Lung microvascular endothelial cell (primary cell): ENCODE measurements at regions not wholly inside any gene's neighbourhood (a gene's known extent, or its start where the extent isn't known, plus 50 kb on each side); places are given as distances from the start of the nearest gene placed in this dataset.
"Not testable (repeated sequence)": the region's sequence is repeated elsewhere in the genome, so short reads cannot be mapped to it uniquely, and the experiment has no call there.

ENCODE experiments used
- DNase-seq, 2 donors: peaks; one replicate each; pipeline versions ENCODE4 v3.0.0 to v3.0.0-alpha.2; 2010; ENCODE audit warnings: low read depth in 2 of 2

GRCh38 chr14:105600939-105601359, 74.6 kb downstream of the TMEM121 start:
- DNase-seq = no peak

- no peak for DNase-seq
Measured at GRCh38 chr14:105601360-105602242, 75.2 kb downstream of the TMEM121 start.

- no peak for DNase-seq
Measured at GRCh38 chr14:105602243-105602750, 75.9 kb downstream of the TMEM121 start.

DNA sequence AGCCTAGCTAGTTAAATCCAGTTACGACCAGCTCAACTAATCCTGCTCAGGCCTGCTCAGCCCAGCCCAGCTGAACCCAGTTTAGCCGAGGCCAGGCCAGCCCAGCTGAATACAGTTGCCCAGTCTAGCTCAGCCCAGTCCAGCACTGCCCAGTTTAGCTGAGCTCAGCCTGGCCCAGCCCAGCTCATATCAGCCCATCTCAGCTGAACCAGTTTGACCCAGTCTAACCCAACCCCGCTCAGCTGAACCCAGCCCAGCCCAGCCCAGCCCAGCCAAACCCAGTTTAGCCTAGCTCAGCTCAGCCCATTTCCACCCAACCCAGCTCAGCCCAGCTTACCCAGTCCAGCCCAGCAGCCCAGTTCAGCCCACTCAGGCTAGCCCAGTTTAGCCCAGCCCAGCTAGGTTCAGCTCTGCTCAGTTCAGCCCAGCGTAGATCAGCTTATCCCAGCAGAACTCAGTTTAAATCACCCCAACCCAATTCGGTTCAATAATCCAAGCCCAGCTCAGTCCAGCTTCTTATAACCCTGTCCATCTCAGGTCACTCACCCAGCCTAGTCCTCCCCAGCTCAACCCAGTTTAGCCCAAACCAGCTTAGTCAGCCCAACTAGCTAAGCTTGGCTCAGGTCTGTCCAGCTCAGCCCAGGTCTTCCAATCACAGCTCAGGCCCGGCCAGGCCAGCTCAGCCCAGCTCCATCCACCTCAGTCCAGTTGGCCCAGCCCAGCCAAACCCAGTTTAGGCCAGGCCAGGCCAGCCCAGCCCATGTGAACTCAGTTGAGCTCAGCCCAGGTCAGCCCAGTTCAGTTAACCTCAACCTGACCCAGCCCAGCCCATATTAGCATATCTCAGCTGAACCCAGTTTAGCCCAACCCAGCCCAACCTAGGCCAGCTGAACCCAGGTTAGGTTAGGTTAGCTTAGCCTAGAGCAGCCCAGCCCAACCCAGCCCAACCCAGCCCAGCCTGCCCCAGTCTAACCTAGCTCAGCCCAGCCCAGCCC, 76.7 kb downstream of the TMEM121 start:
- DNase-seq = no peak

DNA sequence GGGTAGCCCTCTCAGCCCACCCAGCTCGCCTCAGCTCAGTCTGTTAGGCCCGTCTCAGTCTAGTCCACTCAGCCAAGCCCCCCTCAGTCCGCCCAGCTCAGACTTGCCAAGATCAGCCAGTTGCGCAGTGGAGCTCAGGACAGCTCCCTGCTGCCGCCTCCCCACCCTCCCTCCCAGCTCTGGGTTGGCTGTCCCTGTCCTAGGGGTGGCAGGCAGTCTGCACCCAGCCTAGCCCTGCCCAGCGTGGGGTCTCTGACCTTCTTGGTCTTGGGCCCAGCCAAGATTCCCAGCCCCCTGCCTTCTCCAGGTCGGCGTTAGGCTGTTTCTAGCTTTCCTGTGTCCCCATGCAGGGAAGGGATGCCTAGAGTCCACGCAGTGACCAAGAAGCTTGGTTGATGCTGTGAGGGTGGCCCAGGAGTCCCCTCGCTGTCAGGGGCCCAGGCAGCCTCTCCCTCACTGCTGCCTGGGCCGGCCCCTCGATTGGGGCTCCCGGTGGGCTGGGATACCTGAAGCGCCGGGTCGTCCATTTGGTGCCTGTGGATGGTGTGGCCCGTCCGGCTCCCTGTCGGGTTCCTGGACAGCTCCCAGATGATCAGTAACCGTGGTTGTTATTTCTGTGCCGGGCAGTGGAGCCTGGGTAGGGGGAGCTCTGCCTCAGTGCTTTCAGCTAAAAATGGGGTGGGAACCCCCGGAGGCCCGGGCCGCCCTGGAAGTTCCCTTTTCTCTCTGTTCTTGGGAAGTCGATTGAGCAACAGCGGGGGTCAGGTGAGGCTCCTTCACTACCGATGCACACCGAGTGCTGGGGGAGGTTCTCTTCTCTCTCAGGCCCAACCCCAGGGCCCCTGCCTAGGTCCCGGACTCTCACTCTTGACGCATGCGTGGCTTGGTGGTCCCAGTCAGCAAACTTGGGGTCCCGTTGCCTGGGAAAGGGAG, 78.4 kb downstream of the TMEM121 start:
- DNase-seq = not testable (repeated sequence)

GRCh38 chr14:105605464-105606304, 79.3 kb downstream of the TMEM121 start:
- DNase-seq = no peak

DNA sequence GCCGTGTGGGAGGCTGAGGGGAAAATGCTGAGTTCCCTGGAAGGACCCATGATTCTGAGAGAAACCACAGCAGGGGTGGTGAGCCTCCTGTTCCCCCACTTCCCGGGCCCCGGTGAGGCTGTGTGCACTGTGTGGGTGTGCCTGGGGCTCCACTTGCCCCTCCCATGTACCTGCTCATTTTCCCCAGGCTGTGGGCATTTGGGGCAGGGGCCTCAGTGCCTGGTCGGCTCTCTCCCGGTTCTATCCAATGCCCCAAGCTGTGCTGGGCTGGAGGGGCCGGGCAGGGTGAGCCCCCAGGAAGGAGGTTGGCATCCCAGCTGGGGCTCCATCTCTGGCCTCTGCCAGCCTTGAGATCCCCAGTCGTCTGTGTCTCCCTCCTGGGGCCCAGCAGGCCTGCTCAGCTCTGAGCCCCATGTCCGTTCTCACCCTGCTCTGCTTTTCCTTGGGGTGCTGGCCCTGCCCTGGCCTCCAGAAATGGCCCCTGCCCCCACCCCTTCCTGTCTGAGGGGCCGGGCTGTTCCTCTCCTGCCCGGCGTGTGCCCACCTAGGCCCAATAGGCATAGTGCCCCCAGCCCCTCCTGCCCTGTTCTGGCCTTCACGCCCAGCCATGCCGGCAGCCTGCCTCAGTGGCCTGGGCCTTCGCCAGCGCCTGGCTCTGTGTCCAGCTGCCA, 80.1 kb downstream of the TMEM121 start:
- not testable (repeated sequence) for DNase-seq

DNA sequence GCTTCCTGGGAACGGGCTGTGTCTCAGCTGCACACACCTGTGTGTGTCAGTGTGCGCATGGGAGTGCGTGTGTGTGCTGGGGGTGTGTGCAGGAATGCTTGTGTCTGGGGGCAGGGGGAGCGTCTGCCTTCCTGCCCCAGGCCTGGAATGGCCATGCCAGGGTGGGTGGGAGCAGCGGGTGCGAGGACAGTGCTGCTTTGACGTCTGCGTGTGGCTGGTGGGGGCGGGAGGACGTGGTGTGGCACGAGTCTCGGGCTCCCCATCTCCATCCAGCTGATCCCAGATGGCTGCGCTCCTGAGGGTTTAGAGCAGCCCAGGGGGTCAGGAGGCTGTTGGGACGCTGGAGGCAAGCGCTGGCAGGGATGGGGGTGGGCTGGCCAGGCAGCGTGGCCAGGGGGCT, 80.6 kb downstream of the TMEM121 start:
- DNase-seq = not testable (repeated sequence)

GRCh38 chr14:105614987-105615386, 88.6 kb downstream of the TMEM121 start:
- not testable (repeated sequence) for DNase-seq

GRCh38 chr14:105615986-105616801, 89.8 kb downstream of the TMEM121 start:
- DNase-seq = not testable (repeated sequence)

- no peak for DNase-seq
Measured at GRCh38 chr14:105616802-105617192, 90.4 kb downstream of the TMEM121 start.

- no peak for DNase-seq
Measured at GRCh38 chr14:105617201-105617777, 90.9 kb downstream of the TMEM121 start.

- DNase-seq = not testable (repeated sequence)
Measured at GRCh38 chr14:105617805-105618204, 91.4 kb downstream of the TMEM121 start.

- not testable (repeated sequence) for DNase-seq
Measured at GRCh38 chr14:105619324-105619723, 92.9 kb downstream of the TMEM121 start.

- DNase-seq = not testable (repeated sequence)
Measured at GRCh38 chr14:105620178-105620864, 93.9 kb downstream of the TMEM121 start.

DNA sequence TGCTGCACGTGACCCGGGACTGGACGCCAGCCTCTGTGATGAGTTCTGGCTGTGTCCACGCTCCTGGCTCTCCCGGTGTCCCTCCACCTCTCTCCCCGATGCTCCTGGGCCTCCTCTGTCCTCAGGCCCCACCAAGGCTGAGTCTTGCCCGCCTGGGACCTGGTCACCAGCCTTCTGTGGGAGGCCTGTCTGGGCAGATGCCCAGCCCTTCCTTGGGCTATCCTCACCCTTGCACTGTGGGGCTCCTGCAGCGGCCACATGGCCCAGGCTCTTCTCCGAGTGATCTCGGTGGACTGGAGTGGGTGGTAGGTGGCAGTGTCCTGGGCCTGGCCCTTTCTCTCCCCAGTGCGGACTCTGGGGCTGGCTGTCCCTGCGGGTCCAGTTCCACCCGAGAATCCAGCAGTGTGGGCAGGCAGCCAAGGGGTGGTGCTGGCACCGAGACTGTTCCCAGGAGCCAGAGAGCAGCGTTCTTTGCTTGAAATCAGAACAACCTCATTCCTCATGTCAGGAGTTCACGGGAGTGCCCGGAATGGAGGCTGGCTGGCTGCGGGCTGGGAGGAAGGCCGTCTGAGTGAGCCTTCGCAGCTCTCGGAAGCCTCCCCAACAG, 94.6 kb downstream of the TMEM121 start:
- not testable (repeated sequence) for DNase-seq
